ENCODE measurements at regions not wholly inside any gene's neighbourhood (a gene's known extent, or its start where the extent isn't known, plus 50 kb on each side); places are given as distances from the start of the nearest gene placed in this dataset.

GRCh38 chrX:43553257-43553656, 102.8 kb upstream of the MAOA start:
- Histone ChIP-seq H3K4me3 (ENCODE audit: low read depth, low read length) (no peak overlapping the region), H3K4me1 (ENCODE audit: control insufficient read depth, insufficient read depth, low read length) (no peaks in the 10 kb centered on the region), H3K27ac (ENCODE audit: extremely low read depth, low read depth, low read length) (no peak overlapping the region), H3K9me3 (ENCODE audit: control insufficient read depth, insufficient read depth, low read depth, low read length) (no peaks in the 10 kb centered on the region), H3K36me3 (ENCODE audit: control insufficient read depth in 2 of 2, insufficient read depth in 1 of 2, low read length in 2 of 2) (no peaks in the 10 kb centered on the region)
- ChIA-PET POLR2A (no interaction called here), CTCF (interaction anchor here (1.3 kb wide), 1 partner anchor 197 kb away, joined by 4 read pairs; no protein-coding TSS in a partner anchor)
- no peak for TF ChIP-seq SETDB1 (IDR thresholded peaks at IDR 0.05; ENCODE audit: insufficient read length, low read length)
- no peak for TF ChIP-seq ZNF791 (tag by site-specific recombination; IDR thresholded peaks at IDR 0.05)
- no peak for TF ChIP-seq ZNF670 (tag by site-specific recombination; IDR thresholded peaks at IDR 0.05; ENCODE audit: low read depth)

DNA sequence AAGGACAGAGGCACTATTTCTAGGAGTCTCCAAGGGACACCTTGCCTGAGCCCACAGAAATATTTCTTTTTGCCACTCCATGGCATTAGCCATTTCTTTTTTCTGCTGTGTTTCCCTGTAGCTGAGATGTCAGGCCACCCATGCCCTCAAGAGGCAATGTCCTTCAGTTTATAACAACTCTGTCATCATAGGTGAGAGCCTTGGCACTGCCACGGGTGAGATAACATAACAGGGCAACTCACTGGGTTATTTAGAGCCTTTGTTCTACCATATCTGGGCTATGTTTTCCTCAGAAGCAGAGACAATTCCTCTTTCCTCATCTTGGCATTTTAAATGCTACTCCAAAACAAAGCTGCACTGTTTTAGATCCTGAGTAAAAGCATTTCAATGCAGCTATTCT, 99.9 kb upstream of the MAOA start:
- no peak overlapping the region for H3K4me3 ChIP-seq (ENCODE audit: low read depth, low read length)
- ChIA-PET POLR2A (interaction anchor here (0.6 kb wide), 1 partner anchor 158 kb away, joined by 4 read pairs; no protein-coding TSS in a partner anchor), CTCF (interaction anchor here (0.5 to 3.1 kb wide), 4 partner anchors 207 to 1775 kb away, joined by 3 to 18 read pairs (median 4); no protein-coding TSS in a partner anchor)
- H3K4me1 ChIP-seq (ENCODE audit: control insufficient read depth, insufficient read depth, low read length), result no peaks in the 10 kb centered on the region
- no peaks in the 10 kb centered on the region for H3K9me3 ChIP-seq (ENCODE audit: control insufficient read depth, insufficient read depth, low read depth, low read length)
- H3K27ac ChIP-seq (ENCODE audit: extremely low read depth, low read depth, low read length), result no peak overlapping the region
- TF ChIP-seq ZNF544 (tag by site-specific recombination; IDR thresholded peaks at IDR 0.05), result no peak
- no peak for TF ChIP-seq ZNF169 (tag by site-specific recombination; IDR thresholded peaks at IDR 0.05)
- no peak for TF ChIP-seq PRDM4 (tag by site-specific recombination; IDR thresholded peaks at IDR 0.05)
- no peak for TF ChIP-seq SP3 (tag by site-specific recombination; IDR thresholded peaks at IDR 0.05)
- H3K36me3 ChIP-seq (ENCODE audit: control insufficient read depth in 2 of 2, insufficient read depth in 1 of 2, low read length in 2 of 2), result no peaks in the 10 kb centered on the region

DNA sequence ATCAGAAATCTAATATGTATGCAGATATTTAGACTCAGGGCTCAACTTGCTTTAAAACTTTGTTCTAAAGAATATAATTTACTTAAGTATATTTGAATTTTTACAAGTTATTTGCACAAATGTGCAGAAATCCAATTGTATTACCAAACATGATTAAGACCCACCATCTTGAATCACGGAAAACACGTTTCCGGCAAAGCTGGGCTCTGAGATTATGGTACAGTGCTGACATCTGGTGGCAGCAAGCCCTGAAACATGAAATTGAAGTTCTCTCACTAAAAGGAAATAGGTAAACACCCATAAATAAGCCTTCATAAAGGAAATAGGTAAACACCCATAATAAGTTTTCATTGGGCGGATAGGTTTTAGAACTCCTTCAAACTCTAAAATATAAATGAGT, 98.3 kb upstream of the MAOA start:
- H3K9me3 ChIP-seq (ENCODE audit: control insufficient read depth, insufficient read depth, low read depth, low read length), result no peaks in the 10 kb centered on the region
- no peak overlapping the region for H3K27ac ChIP-seq (ENCODE audit: extremely low read depth, low read depth, low read length)
- TF ChIP-seq ZNF654 (tag by site-specific recombination; IDR thresholded peaks at IDR 0.05; ENCODE audit: low read depth) (peak; percentile 68), GFI1B (tag by site-specific recombination; IDR thresholded peaks at IDR 0.05) (no peak)
- TF ChIP-seq, protein P1, sequence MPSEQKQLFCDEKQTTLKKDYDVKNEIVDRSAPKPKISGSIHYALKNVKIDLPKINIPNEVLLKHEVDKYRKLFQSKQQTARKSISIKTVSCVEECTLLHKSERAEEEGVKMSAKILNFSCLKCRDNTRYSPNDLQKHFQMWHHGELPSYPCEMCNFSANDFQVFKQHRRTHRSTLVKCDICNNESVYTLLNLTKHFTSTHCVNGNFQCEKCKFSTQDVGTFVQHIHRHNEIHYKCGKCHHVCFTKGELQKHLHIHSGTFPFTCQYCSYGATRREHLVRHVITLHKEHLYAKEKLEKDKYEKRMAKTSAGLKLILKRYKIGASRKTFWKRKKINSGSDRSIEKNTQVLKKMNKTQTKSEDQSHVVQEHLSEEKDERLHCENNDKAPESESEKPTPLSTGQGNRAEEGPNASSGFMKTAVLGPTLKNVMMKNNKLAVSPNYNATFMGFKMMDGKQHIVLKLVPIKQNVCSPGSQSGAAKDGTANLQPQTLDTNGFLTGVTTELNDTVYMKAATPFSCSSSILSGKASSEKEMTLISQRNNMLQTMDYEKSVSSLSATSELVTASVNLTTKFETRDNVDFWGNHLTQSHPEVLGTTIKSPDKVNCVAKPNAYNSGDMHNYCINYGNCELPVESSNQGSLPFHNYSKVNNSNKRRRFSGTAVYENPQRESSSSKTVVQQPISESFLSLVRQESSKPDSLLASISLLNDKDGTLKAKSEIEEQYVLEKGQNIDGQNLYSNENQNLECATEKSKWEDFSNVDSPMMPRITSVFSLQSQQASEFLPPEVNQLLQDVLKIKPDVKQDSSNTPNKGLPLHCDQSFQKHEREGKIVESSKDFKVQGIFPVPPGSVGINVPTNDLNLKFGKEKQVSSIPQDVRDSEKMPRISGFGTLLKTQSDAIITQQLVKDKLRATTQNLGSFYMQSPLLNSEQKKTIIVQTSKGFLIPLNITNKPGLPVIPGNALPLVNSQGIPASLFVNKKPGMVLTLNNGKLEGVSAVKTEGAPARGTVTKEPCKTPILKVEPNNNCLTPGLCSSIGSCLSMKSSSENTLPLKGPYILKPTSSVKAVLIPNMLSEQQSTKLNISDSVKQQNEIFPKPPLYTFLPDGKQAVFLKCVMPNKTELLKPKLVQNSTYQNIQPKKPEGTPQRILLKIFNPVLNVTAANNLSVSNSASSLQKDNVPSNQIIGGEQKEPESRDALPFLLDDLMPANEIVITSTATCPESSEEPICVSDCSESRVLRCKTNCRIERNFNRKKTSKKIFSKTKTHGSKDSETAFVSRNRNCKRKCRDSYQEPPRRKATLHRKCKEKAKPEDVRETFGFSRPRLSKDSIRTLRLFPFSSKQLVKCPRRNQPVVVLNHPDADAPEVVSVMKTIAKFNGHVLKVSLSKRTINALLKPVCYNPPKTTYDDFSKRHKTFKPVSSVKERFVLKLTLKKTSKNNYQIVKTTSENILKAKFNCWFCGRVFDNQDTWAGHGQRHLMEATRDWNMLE (tag by site-specific recombination; conservative IDR thresholded peaks at IDR 0.05; ENCODE audit: low read depth), result peak; percentile 45; the same call in 1 of the 2 replicates
- no peak overlapping the region for H3K4me3 ChIP-seq (ENCODE audit: low read depth, low read length)
- ChIA-PET POLR2A (no interaction called here), CTCF (interaction anchor here (0.6 to 4.4 kb wide), 8 partner anchors 188 to 1759 kb away, joined by 3 to 59 read pairs (median 4); no protein-coding TSS in a partner anchor)
- H3K4me1 ChIP-seq (ENCODE audit: control insufficient read depth, insufficient read depth, low read length), result no peaks in the 10 kb centered on the region
- H3K36me3 ChIP-seq (ENCODE audit: control insufficient read depth in 2 of 2, insufficient read depth in 1 of 2, low read length in 2 of 2), result no peaks in the 10 kb centered on the region

GRCh38 chrX:43559644-43560043, 96.5 kb upstream of the MAOA start:
- no peaks in the 10 kb centered on the region for H3K9me3 ChIP-seq (ENCODE audit: control insufficient read depth, insufficient read depth, low read depth, low read length)
- H3K4me1 ChIP-seq (ENCODE audit: control insufficient read depth, insufficient read depth, low read length), result no peaks in the 10 kb centered on the region
- ChIA-PET CTCF (interaction anchor here (0.6 to 4.4 kb wide), 14 partner anchors 9 to 1760 kb away, joined by 3 to 59 read pairs (median 4); no protein-coding TSS in a partner anchor), POLR2A (no interaction called here)
- H3K36me3 ChIP-seq (ENCODE audit: control insufficient read depth in 2 of 2, insufficient read depth in 1 of 2, low read length in 2 of 2), result no peaks in the 10 kb centered on the region
- H3K27ac ChIP-seq (ENCODE audit: extremely low read depth, low read depth, low read length), result no peak overlapping the region
- no peak overlapping the region for H3K4me3 ChIP-seq (ENCODE audit: low read depth, low read length)
- TF ChIP-seq ZNF311 (tag by site-specific recombination; IDR thresholded peaks at IDR 0.05; ENCODE audit: borderline replicate concordance) (no peak), ZSCAN16 (tag by site-specific recombination; IDR thresholded peaks at IDR 0.05) (no peak), ZNF791 (tag by site-specific recombination; IDR thresholded peaks at IDR 0.05) (no peak), ZNF654 (tag by site-specific recombination; IDR thresholded peaks at IDR 0.05; ENCODE audit: low read depth) (peak; percentile 70), ZNF341 (tag by site-specific recombination; IDR thresholded peaks at IDR 0.05; ENCODE audit: low read depth) (peak; percentile 45; the same call in 1 of the 2 replicates)
- TF ChIP-seq, protein P2, sequence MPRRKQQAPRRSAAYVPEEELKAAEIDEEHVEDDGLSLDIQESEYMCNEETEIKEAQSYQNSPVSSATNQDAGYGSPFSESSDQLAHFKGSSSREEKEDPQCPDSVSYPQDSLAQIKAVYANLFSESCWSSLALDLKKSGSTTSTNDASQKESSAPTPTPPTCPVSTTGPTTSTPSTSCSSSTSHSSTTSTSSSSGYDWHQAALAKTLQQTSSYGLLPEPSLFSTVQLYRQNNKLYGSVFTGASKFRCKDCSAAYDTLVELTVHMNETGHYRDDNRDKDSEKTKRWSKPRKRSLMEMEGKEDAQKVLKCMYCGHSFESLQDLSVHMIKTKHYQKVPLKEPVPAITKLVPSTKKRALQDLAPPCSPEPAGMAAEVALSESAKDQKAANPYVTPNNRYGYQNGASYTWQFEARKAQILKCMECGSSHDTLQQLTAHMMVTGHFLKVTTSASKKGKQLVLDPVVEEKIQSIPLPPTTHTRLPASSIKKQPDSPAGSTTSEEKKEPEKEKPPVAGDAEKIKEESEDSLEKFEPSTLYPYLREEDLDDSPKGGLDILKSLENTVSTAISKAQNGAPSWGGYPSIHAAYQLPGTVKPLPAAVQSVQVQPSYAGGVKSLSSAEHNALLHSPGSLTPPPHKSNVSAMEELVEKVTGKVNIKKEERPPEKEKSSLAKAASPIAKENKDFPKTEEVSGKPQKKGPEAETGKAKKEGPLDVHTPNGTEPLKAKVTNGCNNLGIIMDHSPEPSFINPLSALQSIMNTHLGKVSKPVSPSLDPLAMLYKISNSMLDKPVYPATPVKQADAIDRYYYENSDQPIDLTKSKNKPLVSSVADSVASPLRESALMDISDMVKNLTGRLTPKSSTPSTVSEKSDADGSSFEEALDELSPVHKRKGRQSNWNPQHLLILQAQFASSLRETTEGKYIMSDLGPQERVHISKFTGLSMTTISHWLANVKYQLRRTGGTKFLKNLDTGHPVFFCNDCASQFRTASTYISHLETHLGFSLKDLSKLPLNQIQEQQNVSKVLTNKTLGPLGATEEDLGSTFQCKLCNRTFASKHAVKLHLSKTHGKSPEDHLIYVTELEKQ (tag by site-specific recombination; IDR thresholded peaks at IDR 0.05; ENCODE audit: borderline replicate concordance), result no peak
